Activated CD8-positive, alpha-beta T cell treated with anti-CD3 and anti-CD28 coated beads for 36 hours (primary cell): ENCODE measurements at regions not wholly inside any gene's neighbourhood (a gene's known extent, or its start where the extent isn't known, plus 50 kb on each side); places are given as distances from the start of the nearest gene placed in this dataset.

ENCODE experiments used
- ATAC-seq: fragments of 200-7000 bp; cut with Tn5 transposase; one replicate; pipeline ENCODE4 v1.10.0; 2021; ENCODE audit warnings: mild to moderate bottlenecking, moderate library complexity
- CTCF ChIA-PET: fragments of 350-600 bp; sonication (Branson Sonifier 250); formaldehyde crosslinking; loops from one replicate; lab custom pipeline; 2021; ENCODE audit warnings: antibody characterized with exemption; lab: Charles Lee
- POLR2A ChIA-PET: fragments of 350-600 bp; sonication (Branson Sonifier 250); formaldehyde crosslinking; loops from one replicate; lab custom pipeline; 2021; ENCODE audit warnings: antibody characterized with exemption; lab: Charles Lee
- DNase-seq: peaks from one replicate; pipeline ENCODE4 v3.0.0-alpha.2; 2020
- H3K27ac Mint-ChIP-seq: one replicate; pipeline ENCODE4 v1.8.0; 2021; ENCODE audit warnings: mild to moderate bottlenecking, mixed read lengths
- H3K27me3 Mint-ChIP-seq: one replicate; pipeline ENCODE4 v1.8.0; 2021; ENCODE audit warnings: mixed read lengths
- H3K36me3 Mint-ChIP-seq: one replicate; pipeline ENCODE4 v1.8.0; 2021; ENCODE audit warnings: low read depth, mixed read lengths
- H3K4me1 Mint-ChIP-seq: one replicate; pipeline ENCODE4 v1.8.0; 2021; ENCODE audit warnings: low read depth, mixed read lengths
- H3K4me3 Mint-ChIP-seq: one replicate; pipeline ENCODE4 v1.8.0; 2021; ENCODE audit warnings: mild to moderate bottlenecking, moderate library complexity, mixed read lengths
- H3K9me3 Mint-ChIP-seq: one replicate; pipeline ENCODE4 v1.8.0; 2021; ENCODE audit warnings: mixed read lengths
- intact Hi-C: fragments of 100-400 bp; cut with micrococcal nuclease; formaldehyde crosslinking; loops from one replicate; pipeline ENCODE4 v1.10.0; 2022
- TF ChIP-seq, protein P1 (sequence below): fragments of 200-600 bp; IDR thresholded peaks from one replicate; pipeline ENCODE4 v1.8.0; 2022; ENCODE audit warnings: antibody characterized with exemption, mild to moderate bottlenecking

DNA sequence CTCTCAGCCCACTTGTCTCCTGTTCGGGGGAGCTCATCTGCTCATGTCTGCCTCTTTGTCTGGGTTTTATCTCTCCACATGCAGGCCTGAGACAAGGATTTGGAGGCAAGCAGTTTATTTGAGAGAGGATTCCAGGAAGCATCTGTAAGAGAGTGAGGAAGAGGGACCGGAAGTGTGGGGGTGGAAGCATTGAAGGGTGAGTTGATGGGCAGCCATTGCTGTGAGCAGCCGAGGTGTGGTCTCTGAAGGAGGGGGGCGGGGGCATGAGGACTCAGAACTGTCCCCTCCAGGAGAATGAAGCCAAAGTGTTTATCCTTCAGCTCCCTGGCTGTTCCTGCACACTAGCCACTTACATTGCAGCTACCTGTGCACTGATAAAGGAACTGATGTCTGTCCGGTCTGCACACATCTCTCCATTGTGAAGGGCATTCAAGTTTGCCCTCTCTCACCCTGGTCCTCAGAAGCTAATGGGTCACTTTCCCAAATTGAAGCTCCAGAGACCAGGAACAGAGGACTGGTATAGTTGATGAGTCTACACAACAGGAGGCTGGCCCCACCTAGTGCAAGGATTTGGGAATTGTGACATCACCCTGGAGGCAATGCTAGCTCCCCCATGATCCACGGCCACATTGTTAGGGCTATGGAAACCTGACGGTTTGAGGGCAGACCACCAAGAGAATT is 100.5 kb upstream of the FOXA2 start:
- Mint-ChIP-seq H3K4me3 (no peak overlapping the region), H3K9me3 (no peaks in the 10 kb centered on the region), H3K27ac (no peak overlapping the region), H3K27me3 (peaks cover 2% of the 10 kb centered on the region), H3K4me1 (no peaks in the 10 kb centered on the region), H3K36me3 (no peaks in the 10 kb centered on the region)
- intact Hi-C loops = loop anchor here (5.0 kb wide), 1 partner anchor 348 kb away; no protein-coding TSS in a partner anchor
- POLR2A ChIA-PET = no interaction called here
- TF ChIP-seq, protein P1, sequence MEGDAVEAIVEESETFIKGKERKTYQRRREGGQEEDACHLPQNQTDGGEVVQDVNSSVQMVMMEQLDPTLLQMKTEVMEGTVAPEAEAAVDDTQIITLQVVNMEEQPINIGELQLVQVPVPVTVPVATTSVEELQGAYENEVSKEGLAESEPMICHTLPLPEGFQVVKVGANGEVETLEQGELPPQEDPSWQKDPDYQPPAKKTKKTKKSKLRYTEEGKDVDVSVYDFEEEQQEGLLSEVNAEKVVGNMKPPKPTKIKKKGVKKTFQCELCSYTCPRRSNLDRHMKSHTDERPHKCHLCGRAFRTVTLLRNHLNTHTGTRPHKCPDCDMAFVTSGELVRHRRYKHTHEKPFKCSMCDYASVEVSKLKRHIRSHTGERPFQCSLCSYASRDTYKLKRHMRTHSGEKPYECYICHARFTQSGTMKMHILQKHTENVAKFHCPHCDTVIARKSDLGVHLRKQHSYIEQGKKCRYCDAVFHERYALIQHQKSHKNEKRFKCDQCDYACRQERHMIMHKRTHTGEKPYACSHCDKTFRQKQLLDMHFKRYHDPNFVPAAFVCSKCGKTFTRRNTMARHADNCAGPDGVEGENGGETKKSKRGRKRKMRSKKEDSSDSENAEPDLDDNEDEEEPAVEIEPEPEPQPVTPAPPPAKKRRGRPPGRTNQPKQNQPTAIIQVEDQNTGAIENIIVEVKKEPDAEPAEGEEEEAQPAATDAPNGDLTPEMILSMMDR = no peak
- CTCF ChIA-PET = interaction anchor here (0.8 to 5.4 kb wide), 3 partner anchors 22 to 345 kb away, joined by 3 to 40 read pairs (median 3); no protein-coding TSS in a partner anchor
- DNase-seq = no peak
- no peak for ATAC-seq

DNA sequence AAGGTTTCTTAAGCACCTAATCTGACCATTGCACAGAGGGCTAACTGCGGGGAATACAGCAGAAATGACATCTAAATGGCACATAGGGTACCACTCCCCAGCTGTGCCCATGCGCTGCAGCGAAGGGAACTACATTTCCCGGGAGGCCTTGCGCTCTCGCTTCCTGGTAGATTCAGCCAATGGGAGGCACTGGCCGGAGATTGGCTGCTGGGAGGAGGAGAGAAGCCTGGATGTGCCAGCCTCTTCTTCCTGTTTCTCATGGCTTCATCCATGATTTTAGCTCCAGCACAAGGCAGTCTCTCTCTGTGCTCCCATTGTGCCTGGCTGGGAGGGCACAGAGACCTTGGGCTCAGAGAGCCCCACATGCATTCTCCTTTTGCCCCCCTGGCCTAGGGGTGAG is 101.7 kb upstream of the FOXA2 start:
- intact Hi-C loops = no loop called here
- DNase-seq (no peak), ATAC-seq (no peak)
- no peak overlapping the region for H3K27ac Mint-ChIP-seq
- H3K4me1 Mint-ChIP-seq = no peaks in the 10 kb centered on the region
- no peaks in the 10 kb centered on the region for H3K9me3 Mint-ChIP-seq
- no peak overlapping the region for H3K4me3 Mint-ChIP-seq
- no peaks in the 10 kb centered on the region for H3K36me3 Mint-ChIP-seq
- peaks cover 2% of the 10 kb centered on the region for H3K27me3 Mint-ChIP-seq
- POLR2A ChIA-PET = no interaction called here
- TF ChIP-seq, protein P1 = no peak
- CTCF ChIA-PET = interaction anchor here (5.4 kb wide), 1 partner anchor 347 kb away, joined by 40 read pairs; no protein-coding TSS in a partner anchor

DNA sequence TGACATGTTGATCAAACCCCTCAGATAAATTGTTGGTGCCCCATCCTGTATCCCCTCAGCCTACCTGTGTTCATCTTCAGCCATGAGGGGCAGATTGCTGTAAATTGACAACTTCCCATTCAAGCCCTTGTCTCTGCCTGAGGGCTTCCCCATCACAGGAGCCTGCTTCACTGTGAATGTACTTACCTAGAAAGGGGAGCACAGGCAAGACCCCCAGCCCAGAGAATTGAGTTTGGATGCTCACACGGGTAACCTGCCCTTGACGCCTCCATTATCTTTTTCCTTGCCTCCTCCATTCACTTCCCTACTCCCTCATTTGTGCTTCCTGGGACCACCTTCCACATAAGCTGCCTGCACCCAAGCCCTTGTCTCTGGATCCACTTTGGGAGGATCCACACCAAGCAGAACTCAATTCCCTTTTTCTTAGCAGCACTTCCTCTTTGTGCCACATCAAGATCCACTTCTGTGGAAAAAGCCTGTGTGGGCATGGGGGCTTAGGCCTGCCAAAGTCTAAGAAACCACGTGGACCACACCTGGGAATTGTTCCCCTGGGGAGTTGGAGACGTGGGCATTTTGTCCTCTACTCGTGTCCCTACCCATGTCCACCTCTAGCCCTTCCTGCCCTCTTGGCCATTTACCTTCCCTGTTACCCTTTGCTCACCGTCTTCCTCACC is 103.4 kb upstream of the FOXA2 start:
- DNase-seq (no peak), ATAC-seq (no peak)
- H3K4me3 Mint-ChIP-seq = no peak overlapping the region
- H3K27ac Mint-ChIP-seq = no peak overlapping the region
- CTCF ChIA-PET = no interaction called here
- H3K9me3 Mint-ChIP-seq = no peaks in the 10 kb centered on the region
- intact Hi-C loops = no loop called here
- H3K27me3 Mint-ChIP-seq = peaks cover 2% of the 10 kb centered on the region
- TF ChIP-seq, protein P1 = no peak
- POLR2A ChIA-PET = no interaction called here
- no peaks in the 10 kb centered on the region for H3K36me3 Mint-ChIP-seq
- no peaks in the 10 kb centered on the region for H3K4me1 Mint-ChIP-seq

DNA sequence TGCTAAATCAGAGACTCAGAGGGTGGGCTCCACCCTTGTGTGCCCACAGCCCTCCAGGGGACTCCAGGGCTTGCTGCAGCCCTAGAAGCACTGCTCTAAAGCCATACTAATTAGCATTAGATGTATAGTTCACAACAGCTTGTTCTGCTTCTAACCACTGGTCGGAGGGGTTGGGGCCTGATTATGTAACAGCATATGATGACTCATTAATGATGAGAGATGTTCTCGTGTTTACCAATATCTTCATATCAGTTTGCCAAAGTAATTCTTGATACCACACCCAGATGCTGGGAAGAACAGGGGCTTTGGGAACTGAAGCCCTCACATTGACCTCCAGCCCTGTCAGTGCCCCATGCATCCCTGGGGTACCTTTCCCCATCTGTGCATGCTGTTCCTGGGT is 104.1 kb upstream of the FOXA2 start:
- peaks cover 2% of the 10 kb centered on the region for H3K27me3 Mint-ChIP-seq
- H3K4me3 Mint-ChIP-seq = no peak overlapping the region
- ChIA-PET POLR2A (no interaction called here), CTCF (no interaction called here)
- no peaks in the 10 kb centered on the region for H3K9me3 Mint-ChIP-seq
- ATAC-seq = no peak
- no peaks in the 10 kb centered on the region for H3K36me3 Mint-ChIP-seq
- no peak for DNase-seq
- H3K4me1 Mint-ChIP-seq = no peaks in the 10 kb centered on the region
- TF ChIP-seq, protein P1 = no peak
- intact Hi-C loops = no loop called here
- no peak overlapping the region for H3K27ac Mint-ChIP-seq

DNA sequence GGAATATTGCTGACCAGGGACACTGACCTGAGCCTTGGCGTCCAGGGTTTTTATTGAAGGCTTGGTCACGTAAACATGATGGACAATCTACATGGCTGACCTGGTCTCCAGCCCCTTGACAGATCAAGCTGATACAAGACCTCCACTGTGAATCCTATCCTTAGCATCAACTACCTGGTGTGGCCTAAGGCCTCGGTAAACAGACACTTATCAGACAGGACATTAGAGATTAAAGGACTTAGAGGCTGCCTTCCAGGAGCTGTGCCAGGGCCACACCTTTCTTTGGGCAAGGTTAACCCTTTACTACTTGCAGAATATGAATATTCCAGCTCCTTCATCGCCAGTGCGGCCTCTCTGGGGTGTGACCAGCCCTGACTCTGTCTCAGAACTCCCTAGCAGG is 104.9 kb upstream of the FOXA2 start:
- no peak for DNase-seq
- CTCF ChIA-PET = interaction anchor here (3.6 kb wide), 1 partner anchor 13 kb away, joined by 26 read pairs; no protein-coding TSS in a partner anchor
- POLR2A ChIA-PET = no interaction called here
- intact Hi-C loops = no loop called here
- TF ChIP-seq, protein P1 = no peak
- H3K27ac Mint-ChIP-seq = no peak overlapping the region
- no peak for ATAC-seq
- no peaks in the 10 kb centered on the region for H3K9me3 Mint-ChIP-seq
- peaks cover 2% of the 10 kb centered on the region for H3K27me3 Mint-ChIP-seq
- no peak overlapping the region for H3K4me3 Mint-ChIP-seq
- H3K36me3 Mint-ChIP-seq = no peaks in the 10 kb centered on the region
- H3K4me1 Mint-ChIP-seq = no peaks in the 10 kb centered on the region
